Skin epidermis (tissue), 12 donors: ENCODE measurements at regions not wholly inside any gene's neighbourhood (a gene's known extent, or its start where the extent isn't known, plus 50 kb on each side); places are given as distances from the start of the nearest gene placed in this dataset.

Experiments
- H3K27ac ChIP-seq, 21 experiments: fragments of 200-600 bp; sonication (generic) in 11 of 21; one replicate each; pipeline ENCODE4 v1.5.0; 2020; ENCODE audit warnings: mild to moderate bottlenecking in 3 of 21, inconsistent platforms in 2 of 21, moderate library complexity in 2 of 21
- H3K4me3 ChIP-seq, 7 experiments: fragments of 200-600 bp; sonication (generic) in 2 of 7; one replicate each; pipeline ENCODE4 v1.5.0; 2020; ENCODE audit warnings: inconsistent platforms in 2 of 7, mild to moderate bottlenecking in 2 of 7, moderate library complexity in 1 of 7

GRCh38 chr16:74049027-74049426 lies 247.6 kb upstream of the PSMD7 start:
- H3K4me3 ChIP-seq, result no peak overlapping the region
- H3K27ac ChIP-seq, result no peak overlapping the region

DNA sequence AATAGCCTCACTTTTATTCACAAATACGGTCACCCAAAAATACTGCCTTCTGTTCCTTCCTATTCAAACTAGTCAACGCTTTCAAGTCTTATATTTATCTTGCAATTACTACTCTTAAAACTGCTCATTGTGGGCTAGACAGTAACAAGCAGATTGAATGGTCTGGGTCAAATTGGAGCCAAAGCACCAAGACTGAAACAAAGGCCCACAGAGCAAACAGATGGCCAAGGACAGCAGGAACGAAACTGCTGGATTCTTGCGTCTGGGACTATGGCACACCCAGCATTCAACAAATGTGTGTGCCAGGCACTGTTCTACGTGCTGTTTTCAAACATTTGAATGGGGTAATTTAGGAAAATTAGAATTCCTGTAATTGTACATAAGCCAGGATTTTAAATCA lies 250.1 kb upstream of the PSMD7 start:
- H3K27ac ChIP-seq, result no peak overlapping the region
- no peak overlapping the region for H3K4me3 ChIP-seq

GRCh38 chr16:74045513-74045912 lies 251.1 kb upstream of the PSMD7 start:
- Histone ChIP-seq H3K4me3 (no peak overlapping the region), H3K27ac (no peak overlapping the region)

- H3K27ac ChIP-seq, result no peak overlapping the region
- H3K4me3 ChIP-seq, result no peak overlapping the region
These were observed 260.8 kb upstream of the PSMD7 start for GRCh38 chr16:74035816-74036215.

- H3K27ac ChIP-seq, result no peak overlapping the region
These were observed 261.8 kb upstream of the PSMD7 start for GRCh38 chr16:74034862-74035261.

GRCh38 chr16:74034200-74034599 lies 262.4 kb upstream of the PSMD7 start:
- no peak overlapping the region for H3K27ac ChIP-seq
- no peak overlapping the region for H3K4me3 ChIP-seq

More at GRCh38 chr16:74034862-74035261, 261.8 kb upstream of the PSMD7 start:
- H3K4me3 ChIP-seq, result no peak overlapping the region

- H3K4me3 ChIP-seq, result no peak overlapping the region
- H3K27ac ChIP-seq, result no peak overlapping the region
These were observed 263.1 kb upstream of the PSMD7 start for GRCh38 chr16:74033441-74033995.

- no peak overlapping the region for H3K4me3 ChIP-seq
- no peak overlapping the region for H3K27ac ChIP-seq
These were observed 265.1 kb upstream of the PSMD7 start for GRCh38 chr16:74031551-74031950.

GRCh38 chr16:74030000-74030706 lies 266.5 kb upstream of the PSMD7 start:
- H3K4me3 ChIP-seq, result no peak overlapping the region
- no peak overlapping the region for H3K27ac ChIP-seq

DNA sequence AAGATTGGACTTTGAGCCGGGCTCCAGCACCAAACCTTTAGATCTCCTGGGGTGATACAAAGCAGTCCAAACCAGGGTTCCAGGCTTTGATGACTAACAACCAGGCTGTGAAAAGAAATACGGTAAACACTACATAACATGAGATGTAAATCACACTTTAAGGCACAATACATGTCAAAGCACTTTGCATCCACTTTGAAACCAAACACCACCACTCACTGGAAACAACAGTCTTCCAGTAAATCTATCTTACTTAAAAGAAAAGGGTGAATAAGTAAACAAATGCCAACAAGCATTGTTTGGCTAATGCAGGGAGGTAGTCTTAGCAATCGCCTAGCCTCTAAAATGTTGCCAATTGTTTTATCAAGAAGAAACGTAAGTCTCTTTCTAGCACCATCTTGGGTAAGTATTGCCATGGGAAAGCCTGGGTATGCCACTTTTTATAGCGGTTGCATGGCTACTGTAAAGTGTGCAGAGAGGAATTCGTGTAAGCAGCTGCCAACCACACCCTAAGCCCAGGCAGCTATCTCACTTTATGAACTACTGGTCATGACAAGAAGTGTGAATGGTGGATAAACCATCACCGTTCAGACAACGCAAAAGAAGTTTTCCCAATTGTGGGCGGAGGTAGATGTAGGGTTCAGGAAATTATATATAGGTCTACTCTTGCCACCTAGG lies 267.4 kb upstream of the PSMD7 start:
- Histone ChIP-seq H3K4me3 (no peak overlapping the region), H3K27ac (no peak overlapping the region)

DNA sequence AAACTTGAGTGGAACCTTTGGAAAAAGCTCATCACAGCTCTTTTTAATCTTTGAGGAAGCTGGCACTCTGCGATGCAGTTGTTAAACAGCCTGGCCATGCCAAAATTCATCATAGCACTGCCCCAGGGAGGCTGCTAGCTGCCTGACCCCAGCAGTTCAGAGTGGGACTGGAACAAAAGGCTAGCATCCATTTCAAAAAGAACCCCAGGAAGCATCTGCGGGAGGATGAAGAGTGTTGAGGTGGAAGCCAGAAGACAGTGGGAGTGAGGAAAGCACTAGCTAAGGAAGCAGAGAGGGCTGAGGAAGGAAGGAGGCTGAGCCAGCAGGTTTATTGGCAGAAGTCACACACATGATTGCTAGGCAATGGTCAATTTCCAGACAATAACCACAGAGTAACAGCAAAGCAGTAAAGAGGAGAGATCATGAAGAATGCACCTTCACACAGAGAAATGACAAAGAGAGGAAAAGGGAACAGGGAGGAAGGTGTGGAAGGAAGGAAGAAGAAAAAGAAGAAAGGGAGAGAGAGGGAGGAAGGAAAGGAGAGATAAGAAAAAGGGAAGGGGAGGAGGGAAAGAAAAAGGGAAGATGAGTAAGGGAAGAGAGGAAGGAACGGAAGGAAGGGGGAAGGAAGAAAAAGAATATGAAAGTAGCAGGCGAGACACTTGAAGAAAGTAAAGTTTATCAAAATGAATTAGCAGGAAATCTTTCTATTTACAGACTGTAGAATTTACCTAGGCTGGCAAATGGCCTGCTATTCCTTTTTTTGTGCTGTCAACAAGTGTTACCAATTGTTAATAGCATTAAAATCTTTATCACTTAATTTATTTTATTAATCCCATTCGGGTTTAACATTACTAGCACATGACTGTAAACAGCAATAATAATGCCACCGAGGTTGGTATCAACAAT lies 270.0 kb upstream of the PSMD7 start:
- Histone ChIP-seq H3K27ac (no peak overlapping the region), H3K4me3 (no peak overlapping the region)

GRCh38 chr16:74024953-74025352 lies 271.7 kb upstream of the PSMD7 start:
- no peak overlapping the region for H3K27ac ChIP-seq
- no peak overlapping the region for H3K4me3 ChIP-seq

DNA sequence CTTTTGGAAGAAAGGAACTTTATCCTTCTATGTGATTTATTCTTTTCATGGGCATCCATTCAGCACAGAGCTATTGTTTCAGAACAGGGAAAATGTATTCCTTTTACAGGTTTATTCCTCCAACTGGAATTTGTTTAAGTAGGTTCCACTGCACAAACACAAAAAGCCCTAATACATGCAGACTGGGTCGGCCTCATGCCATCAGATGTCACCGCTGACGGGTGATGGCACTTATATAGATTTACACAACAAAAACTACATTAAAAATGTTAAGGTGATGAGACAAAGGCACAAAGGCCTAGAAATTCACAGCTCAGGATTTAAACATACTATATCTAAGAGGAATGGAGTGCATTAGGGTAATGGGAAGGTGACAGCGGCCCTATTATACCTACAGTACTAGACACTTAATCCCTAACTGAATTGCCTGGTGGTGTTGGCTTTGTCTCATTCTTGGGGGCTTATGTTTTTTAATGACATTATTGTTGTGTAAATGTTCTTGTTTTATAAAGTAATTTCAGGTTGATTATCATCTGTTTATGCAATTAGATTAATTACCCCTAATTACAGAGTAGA lies 276.4 kb upstream of the PSMD7 start:
- Histone ChIP-seq H3K4me3 (no peak overlapping the region), H3K27ac (no peak overlapping the region)

DNA sequence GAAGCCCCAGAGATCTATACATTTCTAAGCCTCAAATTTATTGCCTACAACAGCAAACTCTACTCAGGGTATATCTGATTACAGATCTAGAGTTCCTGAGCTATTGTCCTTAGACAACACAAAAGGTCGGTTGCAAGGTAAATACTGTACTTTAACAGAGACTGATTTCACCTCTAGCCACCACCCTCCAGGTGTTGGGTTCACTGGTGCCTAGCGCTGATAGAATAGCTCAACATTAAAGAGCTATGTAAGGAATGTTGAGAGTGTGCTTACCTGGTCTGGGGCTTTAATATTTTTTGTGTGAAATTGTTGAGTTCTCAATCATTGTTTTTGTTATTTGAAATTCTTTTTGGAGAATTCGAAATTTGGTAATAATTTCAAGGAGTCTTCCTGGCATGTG lies 277.0 kb upstream of the PSMD7 start:
- no peak overlapping the region for H3K27ac ChIP-seq
- no peak overlapping the region for H3K4me3 ChIP-seq

DNA sequence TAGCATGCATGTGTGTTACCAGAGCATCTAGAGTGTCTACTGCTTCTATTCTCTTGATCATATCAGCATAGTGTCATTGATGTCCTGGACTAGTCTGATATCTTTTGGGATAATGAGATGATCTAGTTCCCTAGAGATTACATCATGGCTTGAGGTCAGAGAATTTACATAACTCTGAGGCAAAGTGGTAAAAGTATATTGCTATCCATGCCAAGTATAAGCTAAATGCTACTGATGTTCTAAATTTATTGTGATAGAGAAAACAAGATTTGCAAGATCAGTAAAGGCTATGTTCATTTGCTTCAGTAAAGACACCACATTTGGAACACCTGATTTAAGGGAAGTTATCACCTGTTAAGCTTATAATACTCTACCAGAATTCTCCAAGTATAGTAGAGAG lies 280.7 kb upstream of the PSMD7 start:
- no peak overlapping the region for H3K4me3 ChIP-seq

DNA sequence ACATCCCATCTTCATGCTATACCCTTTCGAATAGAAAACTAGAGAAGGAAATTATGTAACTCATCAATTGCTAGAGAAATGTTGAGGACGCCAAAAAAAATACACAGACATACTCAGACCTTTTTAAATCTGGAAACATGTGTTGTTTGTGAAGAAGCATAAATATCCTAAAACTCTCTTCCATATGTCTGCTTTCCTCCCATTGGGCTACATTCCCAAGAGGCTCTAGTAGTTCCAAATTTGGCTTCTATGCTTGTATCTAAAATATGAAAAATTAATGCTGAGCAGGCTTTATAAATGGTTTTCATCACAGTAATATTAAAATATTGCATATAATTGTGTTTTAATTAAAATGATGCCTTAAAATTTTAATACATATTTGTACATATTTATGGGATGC lies 297.9 kb upstream of the PSMD7 start:
- Histone ChIP-seq H3K4me3 (no peak overlapping the region), H3K27ac (no peak overlapping the region)

More for the DNA sequence above, 280.7 kb upstream of the PSMD7 start:
- H3K27ac ChIP-seq, result no peak overlapping the region

DNA sequence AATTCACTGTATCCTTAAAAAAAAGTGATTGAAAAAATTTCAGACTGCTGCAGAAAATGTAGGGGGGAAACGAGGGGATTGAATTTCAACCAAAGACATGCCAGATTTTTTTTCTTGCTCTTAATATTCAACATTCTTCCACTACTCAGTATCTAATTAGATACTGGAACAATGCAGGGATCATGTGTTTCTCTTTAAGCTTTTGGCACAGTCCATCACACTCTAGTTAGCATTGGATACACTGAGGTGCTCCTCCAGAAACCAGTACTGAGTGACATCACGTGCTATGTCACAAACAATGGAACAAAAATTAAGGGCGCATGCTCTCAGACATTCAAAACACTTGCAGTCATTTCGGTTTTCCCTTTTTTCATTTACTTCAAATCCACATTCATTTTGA lies 298.6 kb upstream of the PSMD7 start:
- no peak overlapping the region for H3K4me3 ChIP-seq
- H3K27ac ChIP-seq, result no peak overlapping the region

DNA sequence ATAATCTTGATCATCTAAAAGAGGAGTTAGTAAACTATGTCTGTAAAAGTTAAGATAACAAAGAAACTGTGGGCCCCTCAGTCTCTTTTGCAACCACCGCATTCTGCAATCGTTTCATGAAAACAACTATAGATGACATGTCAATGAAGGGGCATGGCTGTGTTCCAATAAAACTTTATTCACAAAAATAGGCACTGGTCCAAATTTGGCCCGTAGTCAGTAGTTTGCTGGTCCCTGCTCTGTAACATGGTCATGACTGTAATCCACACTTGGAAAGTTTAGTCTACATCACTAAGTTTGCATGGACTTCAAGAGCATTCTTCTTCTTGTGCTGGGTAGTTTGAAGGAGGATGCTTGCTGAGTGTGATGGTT lies 299.3 kb upstream of the PSMD7 start:
- Histone ChIP-seq H3K4me3 (no peak overlapping the region), H3K27ac (no peak overlapping the region)

DNA sequence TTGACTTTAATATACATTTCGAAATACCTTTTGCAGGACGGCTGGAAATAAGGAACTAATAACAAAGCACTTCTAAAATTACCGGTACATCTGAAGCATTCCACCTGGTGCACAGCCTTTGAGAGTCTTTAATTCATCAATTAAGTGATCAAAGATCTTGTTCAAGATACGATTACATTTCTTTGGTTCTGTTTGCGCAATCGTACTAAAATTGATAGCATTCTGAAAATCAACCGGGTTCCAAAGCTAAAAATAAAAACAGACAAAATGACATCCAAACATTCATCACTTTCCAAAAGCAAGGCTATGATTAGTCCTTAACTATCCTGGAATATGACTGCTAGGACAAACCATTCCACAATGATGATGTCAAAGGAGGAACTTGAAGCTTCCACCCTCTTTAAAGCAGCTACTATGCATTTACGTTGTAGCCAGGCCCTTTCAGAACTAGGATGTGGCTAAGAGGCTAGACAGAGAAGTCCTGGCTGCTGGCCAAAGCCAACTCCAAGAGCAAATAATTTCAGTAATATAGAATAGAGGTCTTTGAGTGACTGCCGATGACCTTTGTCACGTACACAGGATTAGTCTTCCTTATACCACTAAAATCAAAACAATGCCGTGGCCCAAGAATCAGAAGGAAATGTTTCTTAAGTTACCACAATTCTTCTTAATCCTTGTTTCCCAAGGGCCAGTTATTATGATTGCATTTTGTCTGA lies 299.8 kb upstream of the PSMD7 start:
- no peak overlapping the region for H3K27ac ChIP-seq
- no peak overlapping the region for H3K4me3 ChIP-seq
